HUES48 (cell line): ENCODE measurements at regions not wholly inside any gene's neighbourhood (a gene's known extent, or its start where the extent isn't known, plus 50 kb on each side); places are given as distances from the start of the nearest gene placed in this dataset.

Experiments
- H3K27ac ChIP-seq: one replicate; pipeline ENCODE4 v1.7.0; 2013; ENCODE audit warnings: low read depth, low read length, inconsistent platforms
- H3K27me3 ChIP-seq: 2 replicates; pipeline ENCODE4 v1.6.1; 2013; ENCODE audit warnings: mild to moderate bottlenecking, low read length; ENCODE audit not compliant: control insufficient read depth, insufficient read depth
- H3K36me3 ChIP-seq: 2 replicates; pipeline ENCODE4 v1.6.1; 2013; ENCODE audit warnings: low read length; ENCODE audit not compliant: control insufficient read depth, insufficient read depth
- H3K4me1 ChIP-seq: 2 replicates; pipeline ENCODE4 v1.6.1; 2013; ENCODE audit warnings: mild to moderate bottlenecking, low read length; ENCODE audit not compliant: control insufficient read depth, insufficient read depth
- H3K4me3 ChIP-seq: 2 replicates; pipeline ENCODE4 v1.5.1; 2013; ENCODE audit warnings: mild to moderate bottlenecking, low read depth, low read length
- H3K9ac ChIP-seq: 2 replicates; pipeline ENCODE4 v1.6.1; 2013; ENCODE audit warnings: mild to moderate bottlenecking, low read depth, low read length, moderate library complexity
- H3K9me3 ChIP-seq: 2 replicates; pipeline ENCODE4 v1.6.1; 2013; ENCODE audit warnings: low read length; ENCODE audit not compliant: control insufficient read depth, insufficient read depth

DNA sequence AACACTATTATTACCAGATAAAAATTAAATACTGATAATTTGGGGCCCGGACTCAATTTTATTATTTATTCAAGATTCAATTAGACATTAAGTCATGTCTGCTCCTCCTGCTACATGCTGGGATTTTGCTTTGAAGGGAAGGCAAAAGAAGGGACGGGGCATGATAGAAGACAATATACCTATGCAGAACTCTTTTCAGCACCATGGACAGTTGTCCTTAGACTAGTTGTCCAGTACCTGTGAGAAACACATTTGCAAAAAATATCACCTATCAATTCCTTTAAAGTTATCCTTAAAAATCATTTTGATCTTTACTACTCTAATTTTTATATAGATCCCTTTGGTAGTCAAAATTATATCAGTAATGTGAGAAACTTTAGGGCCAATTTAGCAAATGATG lies 100.2 kb upstream of the SULT1C3 start:
- no peaks in the 10 kb centered on the region for H3K9me3 ChIP-seq
- H3K9ac ChIP-seq: no peak overlapping the region

DNA sequence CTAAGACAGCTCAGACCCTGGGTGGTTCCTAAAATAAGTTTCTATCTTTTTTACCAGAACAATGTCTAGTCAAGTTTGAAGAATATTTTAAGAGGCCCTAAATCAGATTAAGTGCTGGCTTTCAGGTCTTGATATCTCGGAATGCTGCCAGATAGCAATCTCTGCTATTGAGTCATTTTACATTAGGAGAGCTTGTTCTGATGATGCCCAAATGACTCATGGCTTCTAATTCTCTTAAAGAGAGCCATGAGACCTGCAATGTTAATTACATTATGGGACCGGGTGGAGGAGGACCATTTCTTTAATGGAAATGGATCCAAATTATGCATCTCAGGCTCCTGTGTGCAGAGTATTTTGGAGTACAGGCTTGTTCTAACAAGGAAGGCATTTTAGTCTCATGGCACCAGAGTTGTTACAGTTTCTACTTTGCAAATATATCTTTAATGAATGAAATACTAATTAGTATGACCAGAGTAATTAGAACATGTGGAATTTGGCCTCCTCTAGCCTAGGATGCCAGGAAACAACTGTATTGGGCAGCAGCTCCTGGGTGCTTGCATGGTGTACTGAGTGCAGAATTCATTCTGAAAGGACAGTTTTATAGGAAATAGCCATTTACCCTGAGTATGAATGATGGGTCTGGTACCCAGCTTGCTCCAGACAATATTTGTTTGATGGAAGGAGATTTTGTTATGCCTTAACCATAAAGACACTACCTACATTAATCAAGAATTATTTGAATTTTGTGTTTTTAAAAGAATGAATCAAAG lies 94.0 kb upstream of the SULT1C3 start:
- Histone ChIP-seq H3K27me3 (no peaks in the 10 kb centered on the region), H3K9ac (no peak overlapping the region), H3K4me1 (no peaks in the 10 kb centered on the region)

More for the DNA sequence above, 100.2 kb upstream of the SULT1C3 start:
- Histone ChIP-seq H3K27me3 (no peaks in the 10 kb centered on the region), H3K36me3 (no peaks in the 10 kb centered on the region), H3K4me3 (no peak overlapping the region), H3K27ac (no peak overlapping the region), H3K4me1 (no peaks in the 10 kb centered on the region)

DNA sequence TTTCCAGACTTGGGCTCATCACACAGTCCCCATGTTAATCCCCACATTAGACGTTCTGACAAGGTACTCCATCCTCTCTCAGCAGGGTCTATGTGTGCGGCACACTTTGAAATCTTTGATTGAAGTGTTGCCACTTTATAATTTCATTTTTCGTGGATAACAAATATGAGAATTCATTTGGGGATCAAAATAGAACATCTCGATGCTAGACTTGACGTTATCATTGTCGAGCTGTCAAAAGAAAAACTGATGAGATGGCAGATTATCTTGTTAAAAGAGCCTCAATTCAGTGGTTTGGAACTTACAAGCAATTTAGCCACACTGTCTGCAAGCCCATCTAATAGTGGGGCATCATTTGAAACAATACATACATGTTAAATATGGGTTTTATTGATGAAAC lies 91.2 kb upstream of the SULT1C3 start:
- Histone ChIP-seq H3K9me3 (no peaks in the 10 kb centered on the region), H3K36me3 (no peaks in the 10 kb centered on the region), H3K4me3 (no peak overlapping the region), H3K27ac (no peak overlapping the region), H3K27me3 (no peaks in the 10 kb centered on the region), H3K9ac (no peak overlapping the region), H3K4me1 (no peaks in the 10 kb centered on the region)

More for the DNA sequence above, 94.0 kb upstream of the SULT1C3 start:
- no peaks in the 10 kb centered on the region for H3K36me3 ChIP-seq
- no peaks in the 10 kb centered on the region for H3K9me3 ChIP-seq
- no peak overlapping the region for H3K4me3 ChIP-seq
- no peak overlapping the region for H3K27ac ChIP-seq

DNA sequence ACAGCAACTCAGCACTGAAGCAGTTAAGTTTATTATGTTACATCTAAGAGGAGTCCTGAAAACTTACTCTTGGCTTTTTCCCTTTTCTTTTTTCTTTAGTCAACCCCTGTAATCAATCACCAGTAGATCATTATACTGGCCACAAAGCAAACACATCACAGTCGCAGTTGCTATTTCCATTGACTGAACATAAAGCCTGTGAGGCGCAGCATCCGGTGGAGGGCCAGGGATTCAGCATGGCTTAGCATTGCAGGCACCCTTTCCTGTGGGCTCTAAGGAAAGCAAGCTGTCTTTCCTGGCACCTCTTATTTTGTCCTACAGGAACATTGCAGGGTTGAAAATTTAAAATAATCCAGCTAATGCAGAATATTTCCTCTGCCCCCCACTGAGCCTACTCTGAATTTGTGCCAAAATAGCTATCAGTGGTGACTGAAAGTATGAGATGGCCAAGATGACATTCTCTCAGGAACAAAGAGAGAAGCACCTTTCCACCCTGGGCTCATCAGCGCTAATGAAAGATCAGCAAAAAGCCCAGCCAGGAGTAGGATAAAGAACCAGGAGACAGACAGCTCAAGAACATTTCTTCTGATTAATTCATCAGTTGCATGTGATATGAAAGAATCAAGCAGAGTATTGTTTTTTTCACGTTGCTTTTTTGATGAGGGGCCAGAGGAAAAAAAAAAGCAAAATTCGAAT lies 85.3 kb upstream of the SULT1C3 start:
- Histone ChIP-seq H3K9me3 (no peaks in the 10 kb centered on the region), H3K27me3 (no peaks in the 10 kb centered on the region), H3K4me1 (no peaks in the 10 kb centered on the region), H3K9ac (no peak overlapping the region), H3K27ac (no peak overlapping the region), H3K4me3 (no peak overlapping the region), H3K36me3 (no peaks in the 10 kb centered on the region)

DNA sequence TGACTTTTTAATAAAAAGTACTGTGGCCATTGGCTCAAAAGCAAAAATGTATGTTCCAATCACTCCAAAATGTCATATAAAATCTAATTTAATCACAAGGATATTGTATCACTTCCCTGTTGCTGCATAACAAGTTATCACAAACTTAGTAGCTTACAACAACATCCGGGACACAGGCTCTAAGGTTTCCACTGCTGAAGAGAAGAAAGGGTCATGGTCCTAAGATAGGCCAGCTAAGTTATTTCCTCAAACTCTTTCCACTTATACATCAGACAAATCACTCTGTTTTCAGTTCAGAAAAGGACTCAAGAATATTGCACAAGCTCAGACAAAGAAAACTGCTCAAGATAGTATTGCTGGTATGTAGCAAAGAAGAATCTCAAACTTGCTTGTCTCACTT lies 78.5 kb upstream of the SULT1C3 start:
- Histone ChIP-seq H3K4me3 (no peak overlapping the region), H3K9me3 (no peaks in the 10 kb centered on the region), H3K4me1 (peaks cover 18% of the 10 kb centered on the region)

DNA sequence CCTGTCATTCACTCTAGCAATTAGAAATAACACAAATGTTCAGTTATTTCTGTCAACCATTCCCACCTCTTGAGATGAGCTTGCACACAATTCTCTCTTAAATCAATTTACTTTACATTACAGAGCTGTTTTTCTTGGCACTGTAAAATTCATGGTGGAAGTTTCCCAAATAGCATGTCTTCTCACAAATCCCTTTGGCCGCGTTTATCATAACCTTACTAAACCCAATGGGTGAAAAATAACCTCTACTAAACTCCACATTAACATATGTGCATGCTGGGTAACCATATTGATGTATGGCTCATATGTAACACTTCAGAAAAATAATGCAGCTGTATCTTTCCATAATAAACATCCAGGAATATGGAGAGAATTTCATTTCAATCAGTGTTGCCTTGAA lies 75.5 kb upstream of the SULT1C3 start:
- H3K27ac ChIP-seq: no peak overlapping the region
- no peaks in the 10 kb centered on the region for H3K36me3 ChIP-seq
- no peaks in the 10 kb centered on the region for H3K9me3 ChIP-seq
- no peaks in the 10 kb centered on the region for H3K27me3 ChIP-seq
- H3K4me1 ChIP-seq: peaks cover 18% of the 10 kb centered on the region
- no peak overlapping the region for H3K9ac ChIP-seq
- no peak overlapping the region for H3K4me3 ChIP-seq

More for the DNA sequence above, 78.5 kb upstream of the SULT1C3 start:
- no peak overlapping the region for H3K9ac ChIP-seq
- no peak overlapping the region for H3K27ac ChIP-seq
- H3K27me3 ChIP-seq: no peaks in the 10 kb centered on the region
- H3K36me3 ChIP-seq: no peaks in the 10 kb centered on the region

DNA sequence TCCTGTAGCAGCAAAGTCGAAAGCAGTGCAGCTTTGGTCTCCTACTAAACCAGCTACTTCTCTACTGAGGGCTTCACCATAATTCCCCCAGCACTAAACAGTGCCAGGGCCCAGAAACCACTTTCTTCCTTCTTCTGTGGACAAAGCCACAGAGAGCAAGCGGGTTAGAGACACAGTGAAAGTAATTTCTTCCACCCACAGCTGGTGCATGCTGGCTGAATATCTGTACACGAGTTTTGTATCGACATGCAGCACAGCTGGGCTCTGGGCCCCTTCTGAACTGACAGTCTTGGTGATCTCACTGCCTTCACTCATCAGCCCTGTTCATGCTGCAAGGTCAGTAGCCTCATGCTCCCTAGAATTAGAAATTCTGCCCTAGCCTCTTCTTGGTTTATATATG lies 74.0 kb upstream of the SULT1C3 start:
- Histone ChIP-seq H3K9me3 (no peaks in the 10 kb centered on the region), H3K27me3 (no peaks in the 10 kb centered on the region), H3K4me3 (no peak overlapping the region), H3K4me1 (peaks cover 20% of the 10 kb centered on the region), H3K36me3 (no peaks in the 10 kb centered on the region), H3K9ac (no peak overlapping the region), H3K27ac (no peak overlapping the region)

DNA sequence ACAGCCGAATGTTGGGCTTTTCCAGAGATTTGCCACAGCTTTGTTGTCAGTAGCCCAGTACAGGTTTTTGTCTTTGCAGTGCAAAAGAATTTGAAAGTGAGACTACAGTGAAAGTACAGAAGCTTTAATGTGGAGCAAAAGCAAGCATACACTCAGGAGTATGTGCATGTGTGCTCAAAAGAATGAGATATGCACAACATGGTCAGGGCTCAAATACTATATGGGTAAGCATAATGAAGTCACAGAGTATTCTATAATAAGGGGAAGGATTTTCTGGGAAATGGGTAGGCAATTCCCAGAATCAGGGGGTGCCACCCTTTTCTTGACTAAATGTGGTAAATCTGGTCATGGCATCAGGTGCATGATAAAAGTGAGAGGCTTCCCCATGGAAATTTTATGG lies 72.1 kb upstream of the SULT1C3 start:
- peaks cover 19% of the 10 kb centered on the region for H3K4me1 ChIP-seq
- H3K27ac ChIP-seq: no peak overlapping the region
- H3K36me3 ChIP-seq: no peaks in the 10 kb centered on the region
- no peak overlapping the region for H3K4me3 ChIP-seq
- no peak overlapping the region for H3K9ac ChIP-seq
- no peaks in the 10 kb centered on the region for H3K27me3 ChIP-seq
- H3K9me3 ChIP-seq: no peaks in the 10 kb centered on the region

DNA sequence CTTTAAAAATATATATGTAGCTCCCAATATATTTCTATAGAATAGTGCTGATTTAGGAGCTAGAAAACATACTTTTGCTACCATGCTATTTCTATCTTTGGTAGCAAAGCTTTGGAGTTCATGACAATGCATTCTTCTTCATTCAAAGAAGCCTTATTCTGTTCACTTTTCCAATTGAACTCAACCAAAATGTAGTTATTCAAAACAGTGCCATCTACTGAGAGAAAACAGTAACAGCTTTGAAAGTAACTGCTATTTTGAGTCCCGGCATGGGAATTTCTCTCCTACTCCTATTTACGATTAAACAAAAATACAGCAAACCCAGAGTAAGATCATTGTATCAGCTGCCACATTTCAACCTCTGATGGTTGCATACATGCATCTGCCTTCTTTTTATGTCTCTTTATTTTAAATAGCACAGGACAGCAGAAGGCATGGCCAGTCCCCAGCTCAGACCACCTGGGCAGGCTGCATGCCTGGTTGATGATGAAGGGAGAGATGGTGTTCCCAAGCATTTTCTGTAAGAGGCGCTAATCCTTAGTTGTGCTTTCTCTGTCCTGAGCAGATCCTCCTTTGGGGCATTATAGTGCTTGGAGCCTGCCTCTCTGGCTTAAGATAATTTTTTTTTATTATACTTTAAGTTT lies 69.7 kb upstream of the SULT1C3 start:
- H3K27me3 ChIP-seq: no peaks in the 10 kb centered on the region
- H3K9me3 ChIP-seq: no peaks in the 10 kb centered on the region
- no peak overlapping the region for H3K27ac ChIP-seq
- no peaks in the 10 kb centered on the region for H3K36me3 ChIP-seq
- peaks cover 2% of the 10 kb centered on the region; the same call in 1 of the 2 replicates for H3K4me1 ChIP-seq
- H3K9ac ChIP-seq: no peak overlapping the region
- no peak overlapping the region for H3K4me3 ChIP-seq

DNA sequence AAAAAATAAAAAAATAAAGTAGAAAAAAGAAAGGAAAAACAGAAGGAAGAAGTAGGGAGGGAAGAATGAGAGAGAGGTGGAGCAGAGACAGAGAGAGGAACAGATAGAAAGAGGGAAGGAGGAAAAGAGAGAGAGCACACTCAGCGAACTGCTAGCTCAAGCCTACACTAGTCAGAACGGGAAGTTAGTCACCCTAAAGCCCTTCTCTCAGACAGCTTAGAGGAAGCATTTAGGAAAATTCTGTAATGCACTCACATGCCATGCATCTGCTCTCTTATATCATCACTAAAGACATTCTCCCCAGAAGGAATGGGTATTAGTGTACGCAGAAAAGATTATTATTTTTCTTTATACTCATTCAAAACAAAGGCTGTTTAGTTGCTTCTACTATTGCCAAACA lies 68.1 kb upstream of the SULT1C3 start:
- Histone ChIP-seq H3K9me3 (no peaks in the 10 kb centered on the region), H3K4me3 (no peak overlapping the region), H3K27me3 (no peaks in the 10 kb centered on the region), H3K9ac (no peak overlapping the region), H3K36me3 (no peaks in the 10 kb centered on the region), H3K27ac (no peak overlapping the region), H3K4me1 (peaks cover 2% of the 10 kb centered on the region; the same call in 1 of the 2 replicates)

DNA sequence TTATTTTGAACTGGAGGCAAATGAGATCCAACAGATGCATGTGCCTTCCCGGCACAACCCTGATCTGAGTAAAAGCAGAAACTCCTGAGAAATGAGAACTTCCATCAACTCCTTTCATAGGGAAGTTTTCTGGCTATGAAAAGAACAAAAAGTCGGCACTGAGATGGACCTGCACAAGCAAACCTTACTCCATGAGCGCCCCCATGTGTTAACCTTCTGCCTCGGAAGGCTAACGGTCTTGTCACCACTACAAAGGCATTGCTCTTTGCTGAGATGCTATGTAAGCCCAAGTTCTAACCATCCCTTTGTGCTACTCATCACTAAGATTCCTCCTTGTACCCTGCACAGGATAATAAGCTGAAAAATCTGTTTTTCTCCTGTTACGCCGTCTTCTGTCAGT lies 57.3 kb upstream of the SULT1C3 start:
- H3K27ac ChIP-seq: no peak overlapping the region
- H3K36me3 ChIP-seq: no peaks in the 10 kb centered on the region
- no peak overlapping the region for H3K4me3 ChIP-seq
- no peaks in the 10 kb centered on the region for H3K4me1 ChIP-seq
- H3K27me3 ChIP-seq: no peaks in the 10 kb centered on the region
- no peaks in the 10 kb centered on the region for H3K9me3 ChIP-seq
- no peak overlapping the region for H3K9ac ChIP-seq
